Fibroblast of upper back skin (primary cell): ENCODE measurements at regions not wholly inside any gene's neighbourhood (a gene's known extent, or its start where the extent isn't known, plus 50 kb on each side); places are given as distances from the start of the nearest gene placed in this dataset.

Source experiments
- DNase-seq: peaks from one replicate; pipeline ENCODE4 v3.0.0-alpha.2; 2013

- DNase-seq: no peak
Observed at GRCh38 chr10:28058746-28059145, 59.9 kb upstream of the ODAD2 start.

- DNase-seq: peak; percentile 96
Observed at GRCh38 chr10:28054228-28054860, 55.5 kb upstream of the ODAD2 start.

GRCh38 chr10:28049286-28049685 lies 50.4 kb upstream of the ODAD2 start:
- no peak for DNase-seq
